NB4 (cell line): ENCODE measurements at regions not wholly inside any gene's neighbourhood (a gene's known extent, or its start where the extent isn't known, plus 50 kb on each side); places are given as distances from the start of the nearest gene placed in this dataset.

Source experiments
- POLR2A ChIP-seq: IDR thresholded peaks from 2 replicates; pipeline ENCODE4 v1.6.1; 2011; ENCODE audit warnings: mild to moderate bottlenecking; ENCODE audit not compliant: insufficient read length; ENCODE audit errors: extremely low read depth
- TF ChIP-seq, protein P1 (sequence below): IDR thresholded peaks from one replicate; pipeline ENCODE4 v1.5.1; 2012; ENCODE audit warnings: low read depth, low read length

DNA sequence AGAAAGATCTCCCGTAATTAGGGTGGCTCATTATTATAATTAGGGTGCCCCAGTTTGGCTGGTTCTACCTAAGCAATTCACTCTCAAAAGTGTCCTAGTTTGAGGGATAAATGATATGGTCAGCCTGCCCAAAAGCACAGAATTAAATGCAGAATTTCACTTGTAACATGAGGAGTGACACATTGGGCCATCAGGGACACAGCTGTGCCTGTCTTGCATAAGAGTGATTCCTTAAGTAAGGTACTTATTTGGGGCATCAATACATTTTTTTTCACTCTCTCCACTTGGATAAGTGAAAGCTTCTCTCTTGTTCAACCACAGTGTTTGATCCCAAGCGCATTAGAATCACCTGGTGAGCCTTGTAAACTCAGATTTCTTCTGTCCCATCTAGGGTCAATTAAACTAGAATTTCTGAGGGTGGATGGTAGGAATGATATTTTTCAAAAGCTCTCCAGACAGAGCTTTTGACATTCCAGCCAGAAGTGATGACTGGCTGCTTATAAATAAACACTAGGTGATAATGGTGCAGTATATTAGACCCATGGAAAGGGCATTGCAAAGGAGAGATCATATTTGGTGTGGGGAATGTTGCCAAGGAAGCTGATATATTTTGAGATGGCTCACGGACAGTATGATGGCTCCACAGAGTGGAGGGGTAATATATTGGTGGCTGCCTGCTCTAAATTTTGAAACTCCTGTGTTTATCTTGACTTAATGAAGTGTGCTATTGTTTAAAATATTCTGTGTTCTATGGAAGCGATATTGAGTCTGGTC lies 458.1 kb upstream of the RASGRP1 start:
- TF ChIP-seq, protein P1, sequence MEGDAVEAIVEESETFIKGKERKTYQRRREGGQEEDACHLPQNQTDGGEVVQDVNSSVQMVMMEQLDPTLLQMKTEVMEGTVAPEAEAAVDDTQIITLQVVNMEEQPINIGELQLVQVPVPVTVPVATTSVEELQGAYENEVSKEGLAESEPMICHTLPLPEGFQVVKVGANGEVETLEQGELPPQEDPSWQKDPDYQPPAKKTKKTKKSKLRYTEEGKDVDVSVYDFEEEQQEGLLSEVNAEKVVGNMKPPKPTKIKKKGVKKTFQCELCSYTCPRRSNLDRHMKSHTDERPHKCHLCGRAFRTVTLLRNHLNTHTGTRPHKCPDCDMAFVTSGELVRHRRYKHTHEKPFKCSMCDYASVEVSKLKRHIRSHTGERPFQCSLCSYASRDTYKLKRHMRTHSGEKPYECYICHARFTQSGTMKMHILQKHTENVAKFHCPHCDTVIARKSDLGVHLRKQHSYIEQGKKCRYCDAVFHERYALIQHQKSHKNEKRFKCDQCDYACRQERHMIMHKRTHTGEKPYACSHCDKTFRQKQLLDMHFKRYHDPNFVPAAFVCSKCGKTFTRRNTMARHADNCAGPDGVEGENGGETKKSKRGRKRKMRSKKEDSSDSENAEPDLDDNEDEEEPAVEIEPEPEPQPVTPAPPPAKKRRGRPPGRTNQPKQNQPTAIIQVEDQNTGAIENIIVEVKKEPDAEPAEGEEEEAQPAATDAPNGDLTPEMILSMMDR: no peak
- TF ChIP-seq POLR2A: no peak
